Memory B cell (primary cell): ENCODE measurements at regions not wholly inside any gene's neighbourhood (a gene's known extent, or its start where the extent isn't known, plus 50 kb on each side); places are given as distances from the start of the nearest gene placed in this dataset.
"Not testable (repeated sequence)": the region's sequence is repeated elsewhere in the genome, so short reads cannot be mapped to it uniquely, and the experiment has no call there.

Source experiments
- ATAC-seq: fragments of 150-1000 bp; cut with Tn5 transposase; 2 replicates; pipeline ENCODE4 v1.10.0; 2021; ENCODE audit warnings: low read depth, mild to moderate bottlenecking, moderate library complexity
- DNase-seq, 2 donors: peaks; one replicate each; pipeline ENCODE4 v3.0.0; 2022; ENCODE audit warnings: low spot score in 2 of 2
- H3K27ac Mint-ChIP-seq: one replicate; pipeline ENCODE4 v1.8.0; 2022; ENCODE audit warnings: mild to moderate bottlenecking, moderate library complexity, mixed read lengths
- H3K27me3 Mint-ChIP-seq: one replicate; pipeline ENCODE4 v1.8.0; 2022; ENCODE audit warnings: mixed read lengths
- H3K36me3 Mint-ChIP-seq: one replicate; pipeline ENCODE4 v1.8.0; 2022; ENCODE audit warnings: mild to moderate bottlenecking, mixed read lengths
- H3K4me1 Mint-ChIP-seq: one replicate; pipeline ENCODE4 v1.8.0; 2022; ENCODE audit warnings: mixed read lengths
- H3K4me3 Mint-ChIP-seq: one replicate; pipeline ENCODE4 v1.8.0; 2022; ENCODE audit warnings: mild to moderate bottlenecking, moderate library complexity, mixed read lengths
- H3K9me3 Mint-ChIP-seq: one replicate; pipeline ENCODE4 v1.8.0; 2022; ENCODE audit warnings: mixed read lengths

GRCh38 chr18:1425679-1426078, 521.0 kb downstream of the ADCYAP1 start:
- H3K27ac Mint-ChIP-seq: no peak overlapping the region
- DNase-seq: no peak

GRCh38 chr18:1435487-1435886, 530.8 kb downstream of the ADCYAP1 start:
- H3K4me3 Mint-ChIP-seq: no peak overlapping the region
- H3K4me1 Mint-ChIP-seq: no peaks in the 10 kb centered on the region
- no peaks in the 10 kb centered on the region for H3K27me3 Mint-ChIP-seq
- ATAC-seq (no peak), DNase-seq (no peak)
- H3K9me3 Mint-ChIP-seq: peaks cover 2% of the 10 kb centered on the region
- no peak overlapping the region for H3K27ac Mint-ChIP-seq
- H3K36me3 Mint-ChIP-seq: no peaks in the 10 kb centered on the region

More at GRCh38 chr18:1425679-1426078, 521.0 kb downstream of the ADCYAP1 start:
- Mint-ChIP-seq H3K9me3 (peaks cover 3% of the 10 kb centered on the region), H3K4me3 (no peak overlapping the region), H3K27me3 (no peaks in the 10 kb centered on the region), H3K4me1 (no peaks in the 10 kb centered on the region), H3K36me3 (no peaks in the 10 kb centered on the region)
- ATAC-seq: no peak

GRCh38 chr18:1436199-1436598, 531.5 kb downstream of the ADCYAP1 start:
- no peak overlapping the region for H3K4me3 Mint-ChIP-seq
- no peaks in the 10 kb centered on the region for H3K27me3 Mint-ChIP-seq
- H3K9me3 Mint-ChIP-seq: no peaks in the 10 kb centered on the region
- no peak overlapping the region for H3K27ac Mint-ChIP-seq
- ATAC-seq (no peak), DNase-seq (no peak)
- no peaks in the 10 kb centered on the region for H3K4me1 Mint-ChIP-seq
- H3K36me3 Mint-ChIP-seq: no peaks in the 10 kb centered on the region

- Mint-ChIP-seq H3K9me3 (peaks cover 4% of the 10 kb centered on the region), H3K4me3 (no peak overlapping the region), H3K27ac (no peak overlapping the region), H3K4me1 (no peaks in the 10 kb centered on the region), H3K27me3 (no peaks in the 10 kb centered on the region), H3K36me3 (no peaks in the 10 kb centered on the region)
- DNase-seq (no peak), ATAC-seq (no peak)
These were observed 533.8 kb downstream of the ADCYAP1 start for GRCh38 chr18:1438458-1438910.

GRCh38 chr18:1438967-1439366, 534.3 kb downstream of the ADCYAP1 start:
- peaks cover 4% of the 10 kb centered on the region for H3K9me3 Mint-ChIP-seq
- H3K27ac Mint-ChIP-seq: no peak overlapping the region
- H3K4me1 Mint-ChIP-seq: no peaks in the 10 kb centered on the region
- DNase-seq (no peak), ATAC-seq (no peak)
- no peaks in the 10 kb centered on the region for H3K36me3 Mint-ChIP-seq
- H3K27me3 Mint-ChIP-seq: no peaks in the 10 kb centered on the region
- H3K4me3 Mint-ChIP-seq: no peak overlapping the region

GRCh38 chr18:1444062-1444461, 539.4 kb downstream of the ADCYAP1 start:
- H3K4me3 Mint-ChIP-seq, ATAC-seq, H3K27me3 Mint-ChIP-seq, H3K4me1 Mint-ChIP-seq, H3K27ac Mint-ChIP-seq, H3K36me3 Mint-ChIP-seq, H3K9me3 Mint-ChIP-seq, DNase-seq: not testable (repeated sequence)

- H3K27ac Mint-ChIP-seq: no peak overlapping the region
- peaks cover 3% of the 10 kb centered on the region for H3K9me3 Mint-ChIP-seq
- no peaks in the 10 kb centered on the region for H3K4me1 Mint-ChIP-seq
- ATAC-seq (no peak), DNase-seq (no peak)
- no peaks in the 10 kb centered on the region for H3K27me3 Mint-ChIP-seq
- no peaks in the 10 kb centered on the region for H3K36me3 Mint-ChIP-seq
- H3K4me3 Mint-ChIP-seq: no peak overlapping the region
These were observed 542.1 kb downstream of the ADCYAP1 start for GRCh38 chr18:1446765-1447164.

- Mint-ChIP-seq H3K27ac (no peak overlapping the region), H3K9me3 (peaks cover 7% of the 10 kb centered on the region)
- ATAC-seq: no peak
These were observed 548.1 kb downstream of the ADCYAP1 start for GRCh38 chr18:1452821-1453220.

GRCh38 chr18:1455605-1456004, 550.9 kb downstream of the ADCYAP1 start:
- Mint-ChIP-seq H3K4me3 (no peak overlapping the region), H3K9me3 (peaks cover 10% of the 10 kb centered on the region), H3K27me3 (no peaks in the 10 kb centered on the region), H3K36me3 (no peaks in the 10 kb centered on the region), H3K27ac (no peak overlapping the region), H3K4me1 (no peaks in the 10 kb centered on the region)
- DNase-seq (no peak), ATAC-seq (no peak)

More at GRCh38 chr18:1452821-1453220, 548.1 kb downstream of the ADCYAP1 start:
- DNase-seq: no peak
- Mint-ChIP-seq H3K4me3 (no peak overlapping the region), H3K4me1 (no peaks in the 10 kb centered on the region), H3K36me3 (no peaks in the 10 kb centered on the region), H3K27me3 (no peaks in the 10 kb centered on the region)

GRCh38 chr18:1458547-1458946, 553.9 kb downstream of the ADCYAP1 start:
- H3K36me3 Mint-ChIP-seq: no peaks in the 10 kb centered on the region
- DNase-seq (no peak), ATAC-seq (no peak)
- H3K4me3 Mint-ChIP-seq: no peak overlapping the region
- peaks cover 8% of the 10 kb centered on the region for H3K9me3 Mint-ChIP-seq
- H3K27me3 Mint-ChIP-seq: no peaks in the 10 kb centered on the region
- H3K4me1 Mint-ChIP-seq: no peaks in the 10 kb centered on the region
- H3K27ac Mint-ChIP-seq: no peak overlapping the region

GRCh38 chr18:1463981-1464380, 559.3 kb downstream of the ADCYAP1 start:
- Mint-ChIP-seq H3K4me1 (no peaks in the 10 kb centered on the region), H3K4me3 (no peak overlapping the region), H3K36me3 (no peaks in the 10 kb centered on the region), H3K27me3 (no peaks in the 10 kb centered on the region), H3K27ac (no peak overlapping the region), H3K9me3 (peaks cover 4% of the 10 kb centered on the region)
- DNase-seq (no peak), ATAC-seq (no peak)

- DNase-seq (no peak), ATAC-seq (no peak)
- Mint-ChIP-seq H3K27me3 (no peaks in the 10 kb centered on the region), H3K4me3 (no peak overlapping the region), H3K4me1 (no peaks in the 10 kb centered on the region), H3K27ac (no peak overlapping the region), H3K36me3 (no peaks in the 10 kb centered on the region), H3K9me3 (peaks cover 1% of the 10 kb centered on the region)
These were observed 560.0 kb downstream of the ADCYAP1 start for GRCh38 chr18:1464444-1465217.

GRCh38 chr18:1466035-1466434, 561.4 kb downstream of the ADCYAP1 start:
- DNase-seq (no peak), ATAC-seq (no peak)
- Mint-ChIP-seq H3K4me1 (no peaks in the 10 kb centered on the region), H3K9me3 (peaks cover 1% of the 10 kb centered on the region), H3K27me3 (no peaks in the 10 kb centered on the region), H3K36me3 (no peaks in the 10 kb centered on the region), H3K27ac (no peak overlapping the region), H3K4me3 (no peak overlapping the region)

GRCh38 chr18:1467461-1467964, 562.8 kb downstream of the ADCYAP1 start:
- DNase-seq (no peak), ATAC-seq (no peak)
- Mint-ChIP-seq H3K27ac (no peak overlapping the region), H3K36me3 (no peaks in the 10 kb centered on the region), H3K27me3 (no peaks in the 10 kb centered on the region), H3K4me3 (no peak overlapping the region), H3K9me3 (peaks cover 1% of the 10 kb centered on the region), H3K4me1 (no peaks in the 10 kb centered on the region)

GRCh38 chr18:1468550-1468949, 563.9 kb downstream of the ADCYAP1 start:
- Mint-ChIP-seq H3K4me3 (no peak overlapping the region), H3K27me3 (no peaks in the 10 kb centered on the region), H3K36me3 (no peaks in the 10 kb centered on the region), H3K9me3 (peaks cover 1% of the 10 kb centered on the region), H3K4me1 (no peaks in the 10 kb centered on the region), H3K27ac (no peak overlapping the region)
- ATAC-seq: no peak
- DNase-seq: no peak
